Natural killer cell (primary cell): ENCODE measurements at regions not wholly inside any gene's neighbourhood (a gene's known extent, or its start where the extent isn't known, plus 50 kb on each side); places are given as distances from the start of the nearest gene placed in this dataset.

ENCODE experiments used
- ATAC-seq, 3 donors: fragments of 150-1000 bp in 2 of 3; fragments of 200-7000 bp in 1 of 3; cut with Tn5 transposase; 1 replicate in 1 of 3; 2 replicates in 2 of 3; pipeline ENCODE4 v1.10.0; 2021; ENCODE audit warnings: mild to moderate bottlenecking in 2 of 3, moderate library complexity in 2 of 3
- DNase-seq, 2 donors: peaks; one replicate each; pipeline versions ENCODE4 v3.0.0 to v3.0.0-alpha.2; 2013 to 2021; ENCODE audit warnings: mixed read lengths in 1 of 2
- H3K27ac ChIP-seq: one replicate; pipeline ENCODE4 v1.5.1; 2013; ENCODE audit warnings: mild to moderate bottlenecking, low read length
- H3K27me3 ChIP-seq: one replicate; pipeline ENCODE4 v1.6.1; 2013; ENCODE audit warnings: low read length; ENCODE audit not compliant: control insufficient read depth, insufficient read depth
- H3K36me3 ChIP-seq: one replicate; pipeline ENCODE4 v1.6.1; 2013; ENCODE audit warnings: low read length; ENCODE audit not compliant: control insufficient read depth, insufficient read depth
- H3K4me1 ChIP-seq: one replicate; pipeline ENCODE4 v1.6.1; 2013; ENCODE audit warnings: low read length; ENCODE audit not compliant: control insufficient read depth, insufficient read depth
- H3K4me3 ChIP-seq: one replicate; pipeline ENCODE4 v1.5.1; 2013; ENCODE audit warnings: low read length
- H3K9me3 ChIP-seq: one replicate; pipeline ENCODE4 v1.6.1; 2013; ENCODE audit warnings: low read length; ENCODE audit not compliant: control insufficient read depth, insufficient read depth
- H3K27ac Mint-ChIP-seq, 2 donors: one replicate each; pipeline ENCODE4 v1.8.0; 2022; ENCODE audit warnings: mild to moderate bottlenecking in 2 of 2, mixed read lengths in 2 of 2, moderate library complexity in 1 of 2
- H3K27me3 Mint-ChIP-seq, 2 donors: one replicate each; pipeline ENCODE4 v1.8.0; 2022; ENCODE audit warnings: low read depth in 2 of 2, mixed read lengths in 2 of 2
- H3K36me3 Mint-ChIP-seq: one replicate; pipeline ENCODE4 v1.8.0; 2022; ENCODE audit warnings: mixed read lengths
- H3K4me1 Mint-ChIP-seq, 2 donors: one replicate each; pipeline ENCODE4 v1.8.0; 2022; ENCODE audit warnings: mixed read lengths in 2 of 2
- H3K4me3 Mint-ChIP-seq: one replicate; pipeline ENCODE4 v1.8.0; 2022; ENCODE audit warnings: mild to moderate bottlenecking, moderate library complexity, mixed read lengths
- H3K9me3 Mint-ChIP-seq, 2 donors: one replicate each; pipeline ENCODE4 v1.8.0; 2022; ENCODE audit warnings: mixed read lengths in 2 of 2
- CTCF ChIP-seq: fragments of 200-600 bp; IDR thresholded peaks from one replicate; pipeline ENCODE4 v1.8.0; 2022; ENCODE audit warnings: antibody characterized with exemption
- WGBS: methylation state at CpG from one replicate; pipeline ENCODE4 v1.1.7; 2013; ENCODE audit warnings: missing lambda C conversion rate; ENCODE audit not compliant: insufficient coverage; 5-methylcytosine and 5-hydroxymethylcytosine counted together
- intact Hi-C: fragments of 100-400 bp; cut with micrococcal nuclease; formaldehyde crosslinking; loops from one replicate; pipeline ENCODE4 v1.14.2; 2022

GRCh38 chr5:2102819-2103776, 220.4 kb upstream of the IRX4 start:
- H3K27ac Mint-ChIP-seq: no peak overlapping the region
- no peaks in the 10 kb centered on the region for H3K36me3 ChIP-seq
- H3K9me3 Mint-ChIP-seq: no peaks in the 10 kb centered on the region
- WGBS: 90% methylated on average over 36 of the region's 36 CpGs
- no peaks in the 10 kb centered on the region for H3K36me3 Mint-ChIP-seq
- no peaks in the 10 kb centered on the region for H3K27me3 ChIP-seq
- no peak for ATAC-seq
- no peaks in the 10 kb centered on the region for H3K4me1 Mint-ChIP-seq
- no peak for TF ChIP-seq CTCF
- intact Hi-C loops: no loop called here
- no peaks in the 10 kb centered on the region for H3K9me3 ChIP-seq
- DNase-seq: no peak
- no peak overlapping the region for H3K4me3 Mint-ChIP-seq
- H3K27me3 Mint-ChIP-seq: no peaks in the 10 kb centered on the region
- H3K4me1 ChIP-seq: no peaks in the 10 kb centered on the region
- H3K27ac ChIP-seq: no peak overlapping the region
- no peak overlapping the region for H3K4me3 ChIP-seq

DNA sequence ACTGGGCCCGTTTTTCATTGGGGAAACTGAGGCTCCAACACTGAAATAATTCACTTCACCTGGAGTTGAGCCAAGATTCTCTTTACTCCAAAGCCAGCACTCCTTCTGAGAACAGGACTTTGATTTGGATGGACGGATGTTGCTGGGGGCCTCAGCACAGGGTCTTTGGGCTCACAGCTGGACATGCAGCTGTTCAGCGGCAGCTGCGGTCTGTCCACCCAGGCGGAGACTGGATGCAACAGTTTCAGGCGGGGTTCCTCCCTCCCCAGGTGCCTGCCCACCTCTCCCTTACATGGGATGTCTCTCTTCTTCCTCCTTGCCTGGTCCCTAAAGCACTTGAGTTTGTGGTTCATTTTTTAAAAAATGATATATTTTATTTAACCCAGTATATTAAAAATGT, 219.0 kb upstream of the IRX4 start:
- Histone ChIP-seq H3K27me3 (no peaks in the 10 kb centered on the region), H3K9me3 (no peaks in the 10 kb centered on the region), H3K27ac (no peak overlapping the region), H3K4me1 (no peaks in the 10 kb centered on the region), H3K36me3 (no peaks in the 10 kb centered on the region), H3K4me3 (no peak overlapping the region)
- peaks cover 0 to 2% of the 10 kb centered on the region in 2 donors for H3K27me3 Mint-ChIP-seq
- 83% methylated on average over 6 of the region's 6 CpGs for WGBS
- no peaks in the 10 kb centered on the region for H3K36me3 Mint-ChIP-seq
- DNase-seq (no peak), ATAC-seq (no peak)
- H3K4me3 Mint-ChIP-seq: no peak overlapping the region
- TF ChIP-seq CTCF: no peak
- H3K9me3 Mint-ChIP-seq: peaks cover 0 to 3% of the 10 kb centered on the region in 2 donors
- H3K4me1 Mint-ChIP-seq: no peaks in the 10 kb centered on the region
- intact Hi-C loops: no loop called here
- H3K27ac Mint-ChIP-seq: no peak overlapping the region

- Histone ChIP-seq H3K4me1 (no peaks in the 10 kb centered on the region), H3K4me3 (no peak overlapping the region), H3K9me3 (no peaks in the 10 kb centered on the region), H3K27me3 (no peaks in the 10 kb centered on the region), H3K27ac (no peak overlapping the region), H3K36me3 (no peaks in the 10 kb centered on the region)
- WGBS: 86% methylated on average over 22 of the region's 22 CpGs
- H3K27me3 Mint-ChIP-seq: peaks cover 2 to 7% of the 10 kb centered on the region in 2 donors
- H3K36me3 Mint-ChIP-seq: no peaks in the 10 kb centered on the region
- no peak for TF ChIP-seq CTCF
- H3K9me3 Mint-ChIP-seq: peaks cover 0 to 3% of the 10 kb centered on the region in 2 donors
- DNase-seq: no peak
- H3K4me1 Mint-ChIP-seq: no peaks in the 10 kb centered on the region
- no peak overlapping the region for H3K4me3 Mint-ChIP-seq
- intact Hi-C loops: no loop called here
- ATAC-seq: no peak
- no peak overlapping the region for H3K27ac Mint-ChIP-seq
Measured at GRCh38 chr5:2096887-2097505, 214.3 kb upstream of the IRX4 start.
